ENCODE measurements at regions not wholly inside any gene's neighbourhood (a gene's known extent, or its start where the extent isn't known, plus 50 kb on each side); places are given as distances from the start of the nearest gene placed in this dataset.

GRCh38 chr9:108634672-108635462 is 220.9 kb downstream of the ACTL7B start:
- TF ChIP-seq CTCF (IDR thresholded peaks at IDR 0.05) = no peak
- no peak for TF ChIP-seq POLR2A (IDR thresholded peaks at IDR 0.05)

All from adrenal gland (tissue), 5 donors.